ENCODE measurements at regions not wholly inside any gene's neighbourhood (a gene's known extent, or its start where the extent isn't known, plus 50 kb on each side); places are given as distances from the start of the nearest gene placed in this dataset.

DNA sequence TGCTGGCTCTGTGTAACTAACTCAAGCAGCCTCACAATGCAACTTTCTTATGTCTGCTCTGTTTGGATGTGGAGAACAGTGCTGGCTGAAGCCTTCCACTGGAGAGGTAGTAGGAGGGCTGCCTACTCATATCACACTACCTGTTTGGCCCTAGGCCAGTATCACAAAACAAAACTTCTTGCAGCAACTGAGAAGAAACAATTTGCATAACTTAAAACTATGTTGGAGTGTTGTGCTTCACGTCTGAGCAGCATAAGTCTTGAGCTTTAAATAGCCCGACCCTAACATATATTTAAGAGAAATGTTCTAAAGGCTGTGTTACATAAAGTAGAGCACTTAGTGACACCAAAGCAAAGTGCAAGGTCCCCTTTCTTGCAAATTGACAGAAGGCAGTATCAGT, 204.9 kb upstream of the ACVR2A start:
- Histone ChIP-seq H3K27ac (ENCODE audit: insufficient read depth, low read length) (no peak overlapping the region), H2AFZ (ENCODE audit: low read length) (no peak overlapping the region), H3K4me1 (ENCODE audit: control insufficient read depth, extremely low read depth, insufficient read depth, low read length) (no peaks in the 10 kb centered on the region), H3K36me3 (ENCODE audit: control insufficient read depth, insufficient read depth, low read length) (no peaks in the 10 kb centered on the region), H3K4me2 (ENCODE audit: extremely low read depth, insufficient read depth, low read length) (no peak overlapping the region), H3K9ac (ENCODE audit: insufficient read depth, low read length) (no peak overlapping the region), H3K9me3 (ENCODE audit: control insufficient read depth, insufficient read depth, low read depth, low read length) (no peaks in the 10 kb centered on the region), H3K4me3 (replicated peaks in 1 of 4; ENCODE audit: control extremely low read depth in 1 of 4, insufficient read depth in 1 of 4, low read depth in 3 of 4, low read length in 4 of 4) (no peak overlapping the region), H3K27me3 (ENCODE audit: control insufficient read depth, insufficient read depth, low read length) (no peaks in the 10 kb centered on the region), H4K20me1 (ENCODE audit: control insufficient read depth, extremely low read depth, insufficient read depth, low read length) (no peaks in the 10 kb centered on the region), H3K79me2 (ENCODE audit: control insufficient read depth, insufficient read depth, low read length) (no peaks in the 10 kb centered on the region)
- TF ChIP-seq EZH2 (IDR thresholded peaks at IDR 0.05; ENCODE audit: low read length, missing control alignments), result no peak
- DNase-seq (ENCODE audit: low read depth in 2 of 2), result no peak

DNA sequence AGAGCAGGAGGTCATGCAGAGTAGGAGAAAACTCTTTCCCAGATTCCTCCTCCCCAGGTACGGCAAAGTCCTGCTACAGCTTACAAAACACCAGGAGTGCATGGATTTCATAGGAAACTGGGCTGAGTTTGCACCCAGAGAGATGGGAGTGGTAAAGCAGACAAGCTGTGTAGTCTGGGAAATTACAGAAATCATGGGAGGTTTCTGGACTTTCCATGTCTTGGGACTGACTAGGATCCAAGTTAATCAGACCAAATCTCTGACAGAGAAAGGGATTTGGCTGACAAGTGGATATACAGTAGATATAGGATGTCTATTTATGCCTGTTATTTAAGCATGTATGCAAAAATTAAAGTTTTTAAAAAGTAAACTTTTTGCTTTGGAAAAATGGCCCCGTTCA, 205.4 kb upstream of the ACVR2A start:
- H3K36me3 ChIP-seq (ENCODE audit: control insufficient read depth, insufficient read depth, low read length), result no peaks in the 10 kb centered on the region
- H2AFZ ChIP-seq (ENCODE audit: low read length), result no peak overlapping the region
- DNase-seq (ENCODE audit: low read depth in 2 of 2), result no peak
- H3K4me1 ChIP-seq (ENCODE audit: control insufficient read depth, extremely low read depth, insufficient read depth, low read length), result no peaks in the 10 kb centered on the region
- no peaks in the 10 kb centered on the region for H3K9me3 ChIP-seq (ENCODE audit: control insufficient read depth, insufficient read depth, low read depth, low read length)
- no peak overlapping the region for H3K4me3 ChIP-seq (replicated peaks in 1 of 4; ENCODE audit: control extremely low read depth in 1 of 4, insufficient read depth in 1 of 4, low read depth in 3 of 4, low read length in 4 of 4)
- no peak overlapping the region for H3K4me2 ChIP-seq (ENCODE audit: extremely low read depth, insufficient read depth, low read length)
- no peak overlapping the region for H3K27ac ChIP-seq (ENCODE audit: insufficient read depth, low read length)
- H3K79me2 ChIP-seq (ENCODE audit: control insufficient read depth, insufficient read depth, low read length), result no peaks in the 10 kb centered on the region
- H4K20me1 ChIP-seq (ENCODE audit: control insufficient read depth, extremely low read depth, insufficient read depth, low read length), result no peaks in the 10 kb centered on the region
- no peak overlapping the region for H3K9ac ChIP-seq (ENCODE audit: insufficient read depth, low read length)
- no peaks in the 10 kb centered on the region for H3K27me3 ChIP-seq (ENCODE audit: control insufficient read depth, insufficient read depth, low read length)
- TF ChIP-seq, protein P1, sequence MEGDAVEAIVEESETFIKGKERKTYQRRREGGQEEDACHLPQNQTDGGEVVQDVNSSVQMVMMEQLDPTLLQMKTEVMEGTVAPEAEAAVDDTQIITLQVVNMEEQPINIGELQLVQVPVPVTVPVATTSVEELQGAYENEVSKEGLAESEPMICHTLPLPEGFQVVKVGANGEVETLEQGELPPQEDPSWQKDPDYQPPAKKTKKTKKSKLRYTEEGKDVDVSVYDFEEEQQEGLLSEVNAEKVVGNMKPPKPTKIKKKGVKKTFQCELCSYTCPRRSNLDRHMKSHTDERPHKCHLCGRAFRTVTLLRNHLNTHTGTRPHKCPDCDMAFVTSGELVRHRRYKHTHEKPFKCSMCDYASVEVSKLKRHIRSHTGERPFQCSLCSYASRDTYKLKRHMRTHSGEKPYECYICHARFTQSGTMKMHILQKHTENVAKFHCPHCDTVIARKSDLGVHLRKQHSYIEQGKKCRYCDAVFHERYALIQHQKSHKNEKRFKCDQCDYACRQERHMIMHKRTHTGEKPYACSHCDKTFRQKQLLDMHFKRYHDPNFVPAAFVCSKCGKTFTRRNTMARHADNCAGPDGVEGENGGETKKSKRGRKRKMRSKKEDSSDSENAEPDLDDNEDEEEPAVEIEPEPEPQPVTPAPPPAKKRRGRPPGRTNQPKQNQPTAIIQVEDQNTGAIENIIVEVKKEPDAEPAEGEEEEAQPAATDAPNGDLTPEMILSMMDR (conservative IDR thresholded peaks at IDR 0.05 in 1 of 2, IDR thresholded peaks at IDR 0.05 in 1 of 2; ENCODE audit: low read depth in 1 of 2, low read length in 2 of 2), result no peak
- TF ChIP-seq EZH2 (IDR thresholded peaks at IDR 0.05; ENCODE audit: low read length, missing control alignments), result no peak

DNA sequence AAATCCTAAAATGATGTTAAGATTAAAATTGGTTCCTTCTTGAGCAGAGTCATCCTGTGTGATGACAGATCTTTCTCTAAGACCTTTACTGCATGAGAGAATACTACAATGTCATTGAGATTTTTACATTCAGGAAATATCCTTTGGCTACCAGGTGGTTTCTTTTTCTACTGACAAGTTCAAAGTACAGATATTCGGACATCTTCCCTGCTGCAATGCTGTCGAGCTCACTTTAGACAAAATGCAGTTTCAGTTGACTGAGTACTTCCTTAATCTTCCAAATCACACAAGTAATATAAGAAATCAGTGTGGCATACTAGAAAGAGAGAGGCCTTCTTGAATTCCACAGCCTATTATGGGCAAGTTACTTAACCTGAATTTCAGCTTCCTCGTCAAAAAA, 207.9 kb upstream of the ACVR2A start:
- Histone ChIP-seq H3K4me1 (ENCODE audit: control insufficient read depth, extremely low read depth, insufficient read depth, low read length) (no peaks in the 10 kb centered on the region), H3K27ac (ENCODE audit: insufficient read depth, low read length) (no peak overlapping the region), H3K27me3 (ENCODE audit: control insufficient read depth, insufficient read depth, low read length) (no peaks in the 10 kb centered on the region), H4K20me1 (ENCODE audit: control insufficient read depth, extremely low read depth, insufficient read depth, low read length) (no peaks in the 10 kb centered on the region), H3K9ac (ENCODE audit: insufficient read depth, low read length) (no peak overlapping the region), H2AFZ (ENCODE audit: low read length) (no peak overlapping the region), H3K79me2 (ENCODE audit: control insufficient read depth, insufficient read depth, low read length) (no peaks in the 10 kb centered on the region), H3K4me2 (ENCODE audit: extremely low read depth, insufficient read depth, low read length) (no peak overlapping the region), H3K4me3 (replicated peaks in 1 of 4; ENCODE audit: control extremely low read depth in 1 of 4, insufficient read depth in 1 of 4, low read depth in 3 of 4, low read length in 4 of 4) (no peak overlapping the region), H3K9me3 (ENCODE audit: control insufficient read depth, insufficient read depth, low read depth, low read length) (no peaks in the 10 kb centered on the region), H3K36me3 (ENCODE audit: control insufficient read depth, insufficient read depth, low read length) (no peaks in the 10 kb centered on the region)
- DNase-seq (ENCODE audit: low read depth in 2 of 2), result no peak
- TF ChIP-seq, protein P1 (conservative IDR thresholded peaks at IDR 0.05 in 1 of 2, IDR thresholded peaks at IDR 0.05 in 1 of 2; ENCODE audit: low read depth in 1 of 2, low read length in 2 of 2), result no peak
- no peak for TF ChIP-seq EZH2 (IDR thresholded peaks at IDR 0.05; ENCODE audit: low read length, missing control alignments)

All from fibroblast of lung (primary cell).